H9 (cell line): ENCODE measurements at regions not wholly inside any gene's neighbourhood (a gene's known extent, or its start where the extent isn't known, plus 50 kb on each side); places are given as distances from the start of the nearest gene placed in this dataset.
A peak's percentile ranks its signal among the peaks of the same experiment; 100 is the strongest.

Experiments used
- DNase-seq: peaks from one replicate; pipeline ENCODE4 v3.0.0-alpha.2; 2017
- H2AFZ ChIP-seq: one replicate; pipeline ENCODE4 v1.6.1; 2013; ENCODE audit warnings: mild to moderate bottlenecking, low read length, control low read depth, moderate library complexity
- H2AK5ac ChIP-seq: 2 replicates; pipeline ENCODE4 v1.6.1; 2013; ENCODE audit warnings: low read length, control low read depth, mixed read lengths; ENCODE audit not compliant: insufficient read length
- H2BK120ac ChIP-seq: one replicate; pipeline ENCODE4 v1.6.1; 2013; ENCODE audit warnings: low read depth, mild to moderate bottlenecking, low read length, control low read depth, inconsistent platforms; ENCODE audit not compliant: poor library complexity, severe bottlenecking
- H2BK12ac ChIP-seq: 2 replicates; pipeline ENCODE4 v1.6.1; 2013; ENCODE audit warnings: low read length, control low read depth, mixed read lengths, low read depth; ENCODE audit not compliant: insufficient read length
- H2BK15ac ChIP-seq: 2 replicates; pipeline ENCODE4 v1.6.1; 2013; ENCODE audit warnings: low read depth, low read length, control low read depth
- H2BK20ac ChIP-seq: one replicate; pipeline ENCODE4 v1.6.1; 2013; ENCODE audit warnings: low read depth, mild to moderate bottlenecking, low read length, control low read depth, inconsistent platforms; ENCODE audit not compliant: poor library complexity, severe bottlenecking
- H2BK5ac ChIP-seq: 2 replicates; pipeline ENCODE4 v1.6.1; 2013; ENCODE audit warnings: low read length, control low read depth, mixed read lengths; ENCODE audit not compliant: insufficient read length
- H3K14ac ChIP-seq: 2 replicates; pipeline ENCODE4 v1.6.1; 2013; ENCODE audit warnings: low read length, control low read depth; ENCODE audit not compliant: insufficient read depth
- H3K18ac ChIP-seq: 2 replicates; pipeline ENCODE4 v1.6.1; 2013; ENCODE audit warnings: low read depth, mild to moderate bottlenecking, mixed read lengths, low read length, control low read depth; ENCODE audit not compliant: insufficient read length
- H3K23ac ChIP-seq: 2 replicates; pipeline ENCODE4 v1.6.1; 2013; ENCODE audit warnings: low read length, control low read depth, mixed read lengths, low read depth; ENCODE audit not compliant: insufficient read length
- H3K23me2 ChIP-seq: 2 replicates; pipeline ENCODE4 v1.6.1; 2013; ENCODE audit warnings: low read depth, mild to moderate bottlenecking, mixed read lengths, low read length, control low read depth; ENCODE audit not compliant: insufficient read length, poor library complexity, severe bottlenecking
- H3K27ac ChIP-seq: 2 replicates; pipeline ENCODE4 v1.5.1; 2013; ENCODE audit warnings: low read length, control low read depth, mixed read lengths, low read depth; ENCODE audit not compliant: insufficient read length
- H3K27me3 ChIP-seq: 2 replicates; pipeline ENCODE4 v1.6.1; 2013; ENCODE audit warnings: low read length, control low read depth, inconsistent platforms; ENCODE audit not compliant: insufficient read depth
- H3K4ac ChIP-seq: 2 replicates; pipeline ENCODE4 v1.6.1; 2013; ENCODE audit warnings: low read depth, mild to moderate bottlenecking, control low read depth, inconsistent platforms, low read length, moderate library complexity
- H3K4me1 ChIP-seq: 2 replicates; pipeline ENCODE4 v1.6.1; 2013; ENCODE audit warnings: low read length, control low read depth, inconsistent platforms; ENCODE audit not compliant: insufficient read depth
- H3K4me2 ChIP-seq: 2 replicates; pipeline ENCODE4 v1.6.1; 2013; ENCODE audit warnings: low read length, control low read depth, mixed read lengths; ENCODE audit not compliant: insufficient read length, insufficient read depth
- H3K56ac ChIP-seq: 2 replicates; pipeline ENCODE4 v1.6.1; 2013; ENCODE audit warnings: low read depth, mild to moderate bottlenecking, mixed read lengths, low read length, control low read depth; ENCODE audit not compliant: insufficient read length
- H3K79me1 ChIP-seq: 2 replicates; pipeline ENCODE4 v1.6.1; 2013; ENCODE audit warnings: low read depth, mild to moderate bottlenecking, moderate library complexity, low read length, control low read depth, inconsistent platforms; ENCODE audit not compliant: insufficient read depth, poor library complexity, severe bottlenecking
- H3K79me2 ChIP-seq: 2 replicates; pipeline ENCODE4 v1.6.1; 2013; ENCODE audit warnings: low read length, control low read depth, inconsistent platforms; ENCODE audit not compliant: insufficient read depth
- H3K9ac ChIP-seq: 2 replicates; pipeline ENCODE4 v1.6.1; 2013; ENCODE audit warnings: low read length, control low read depth, mixed read lengths; ENCODE audit not compliant: insufficient read length; ENCODE audit errors: extremely low read depth
- H3K9me3 ChIP-seq: one replicate; pipeline ENCODE4 v1.6.1; 2013; ENCODE audit warnings: low read depth, low read length, inconsistent platforms; ENCODE audit not compliant: control insufficient read depth
- H3T11ph ChIP-seq: one replicate; pipeline ENCODE4 v1.6.1; 2013; ENCODE audit warnings: mild to moderate bottlenecking, low read length, control low read depth, inconsistent platforms
- H4K20me1 ChIP-seq: one replicate; pipeline ENCODE4 v1.6.1; 2013; ENCODE audit not compliant: control insufficient read depth, insufficient read length, insufficient read depth
- H4K5ac ChIP-seq: 2 replicates; pipeline ENCODE4 v1.6.1; 2013; ENCODE audit warnings: low read depth, mild to moderate bottlenecking, mixed read lengths, low read length, control low read depth; ENCODE audit not compliant: insufficient read length
- H4K8ac ChIP-seq: replicated peaks from 2 replicates; pipeline ENCODE4 v1.6.1; 2013; ENCODE audit warnings: low read length, control low read depth, mixed read lengths, low read depth; ENCODE audit not compliant: insufficient read length
- H4K91ac ChIP-seq: 2 replicates; pipeline ENCODE4 v1.6.1; 2013; ENCODE audit warnings: low read depth, mild to moderate bottlenecking, moderate library complexity, mixed read lengths, low read length, control low read depth; ENCODE audit not compliant: insufficient read length
- H3K27ac Mint-ChIP-seq, 3 experiments: 2 replicates in 2 of 3; 3 replicates in 1 of 3; pipeline ENCODE4 v1.8.0; 2020 to 2021; ENCODE audit warnings: mixed read lengths in 3 of 3, mild to moderate bottlenecking in 1 of 3, moderate library complexity in 1 of 3
- H3K27me3 Mint-ChIP-seq: 2 replicates; pipeline ENCODE4 v1.8.0; 2021; ENCODE audit warnings: low read depth, mild to moderate bottlenecking, moderate library complexity, mixed read lengths
- H3K36me3 Mint-ChIP-seq, 3 experiments: 2 replicates in 2 of 3; 3 replicates in 1 of 3; pipeline ENCODE4 v1.8.0; 2020 to 2021; ENCODE audit warnings: low read depth in 3 of 3, mixed read lengths in 3 of 3; ENCODE audit not compliant: insufficient read depth in 1 of 3
- H3K4me1 Mint-ChIP-seq, 2 experiments: 2 replicates each; pipeline ENCODE4 v1.8.0; 2020; ENCODE audit warnings: mixed read lengths in 2 of 2
- H3K4me3 Mint-ChIP-seq, 2 experiments: 2 replicates in 1 of 2; 3 replicates in 1 of 2; pipeline ENCODE4 v1.8.0; 2020 to 2021; ENCODE audit warnings: mild to moderate bottlenecking in 2 of 2, mixed read lengths in 2 of 2, moderate library complexity in 1 of 2
- H3K9me3 Mint-ChIP-seq, 2 experiments: 2 replicates in 1 of 2; 3 replicates in 1 of 2; pipeline ENCODE4 v1.8.0; 2020; ENCODE audit warnings: mild to moderate bottlenecking in 2 of 2, mixed read lengths in 2 of 2, moderate library complexity in 1 of 2
- WGBS: extraction: QIAGEN DNeasy Blood & Tissue Kit; methylation state at CpG from one replicate; pipeline ENCODE4 v1.1.7; 2013; ENCODE audit warnings: missing lambda C conversion rate, low lambda C conversion rate, mixed read lengths; ENCODE audit not compliant: insufficient read length; ENCODE audit errors: extremely low coverage; 5-methylcytosine and 5-hydroxymethylcytosine counted together
- TF ChIP-seq, protein P1 (sequence below): fragments of 200-600 bp; sonication (generic); conservative IDR thresholded peaks from 3 replicates; pipeline ENCODE4 v1.8.0; 2021; ENCODE audit warnings: antibody characterized with exemption, mild to moderate bottlenecking

DNA sequence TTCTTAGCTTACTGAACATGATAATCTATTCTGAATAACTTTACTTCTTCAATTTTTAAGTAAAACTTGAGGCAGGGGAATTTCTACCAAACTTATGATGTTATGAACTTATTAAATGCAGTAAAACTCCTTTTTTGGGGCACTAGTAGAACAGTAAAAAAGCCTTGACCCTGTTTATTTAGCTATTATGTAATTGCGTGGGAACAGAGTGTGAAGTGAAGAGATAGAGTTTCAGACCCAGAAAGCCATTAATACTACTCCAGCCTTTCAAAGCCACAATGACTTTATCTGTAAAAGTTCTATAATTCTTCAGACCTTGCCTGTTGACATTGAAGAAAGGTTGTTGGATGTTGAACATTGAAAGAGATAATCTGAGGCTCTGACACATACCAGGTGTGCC is 638.8 kb upstream of the GRM7 start:
- H3K9me3 Mint-ChIP-seq, result no peaks in the 10 kb centered on the region; a peak in 1 of 5 replicates
- no CpG with 5 or more reads among the region's 1 CpG for WGBS
- H3T11ph ChIP-seq, result no peak overlapping the region
- no peaks in the 10 kb centered on the region for H3K79me1 ChIP-seq
- H2BK120ac ChIP-seq, result no peak overlapping the region
- no peak overlapping the region for H3K27ac Mint-ChIP-seq
- DNase-seq, result no peak
- no peak overlapping the region for H3K14ac ChIP-seq
- no peak overlapping the region for H2AK5ac ChIP-seq
- H3K9me3 ChIP-seq, result no peaks in the 10 kb centered on the region
- H3K79me2 ChIP-seq, result no peaks in the 10 kb centered on the region
- H3K4me3 Mint-ChIP-seq, result no peak overlapping the region
- H2BK15ac ChIP-seq, result no peak overlapping the region
- no peaks in the 10 kb centered on the region for H3K27me3 Mint-ChIP-seq
- no peak overlapping the region for H3K56ac ChIP-seq
- H3K4me1 Mint-ChIP-seq, result peaks cover 4 to 7% of the 10 kb centered on the region in 2 experiments; a peak in 2 of 4 replicates
- H3K23me2 ChIP-seq, result no peaks in the 10 kb centered on the region
- H2BK5ac ChIP-seq, result no peak overlapping the region
- H2AFZ ChIP-seq, result no peak overlapping the region
- H4K91ac ChIP-seq, result no peak overlapping the region
- H4K20me1 ChIP-seq, result no peaks in the 10 kb centered on the region
- H3K27me3 ChIP-seq, result no peaks in the 10 kb centered on the region
- no peak overlapping the region for H2BK12ac ChIP-seq
- H3K4ac ChIP-seq, result no peak overlapping the region
- peak overlapping the region; percentile 91 for H4K8ac ChIP-seq
- no peak overlapping the region for H3K9ac ChIP-seq
- H3K36me3 Mint-ChIP-seq, result no peaks in the 10 kb centered on the region; a peak in 1 of 7 replicates
- no peak overlapping the region for H2BK20ac ChIP-seq
- H3K23ac ChIP-seq, result no peak overlapping the region
- no peak overlapping the region for H4K5ac ChIP-seq
- H3K18ac ChIP-seq, result no peak overlapping the region
- TF ChIP-seq, protein P1, sequence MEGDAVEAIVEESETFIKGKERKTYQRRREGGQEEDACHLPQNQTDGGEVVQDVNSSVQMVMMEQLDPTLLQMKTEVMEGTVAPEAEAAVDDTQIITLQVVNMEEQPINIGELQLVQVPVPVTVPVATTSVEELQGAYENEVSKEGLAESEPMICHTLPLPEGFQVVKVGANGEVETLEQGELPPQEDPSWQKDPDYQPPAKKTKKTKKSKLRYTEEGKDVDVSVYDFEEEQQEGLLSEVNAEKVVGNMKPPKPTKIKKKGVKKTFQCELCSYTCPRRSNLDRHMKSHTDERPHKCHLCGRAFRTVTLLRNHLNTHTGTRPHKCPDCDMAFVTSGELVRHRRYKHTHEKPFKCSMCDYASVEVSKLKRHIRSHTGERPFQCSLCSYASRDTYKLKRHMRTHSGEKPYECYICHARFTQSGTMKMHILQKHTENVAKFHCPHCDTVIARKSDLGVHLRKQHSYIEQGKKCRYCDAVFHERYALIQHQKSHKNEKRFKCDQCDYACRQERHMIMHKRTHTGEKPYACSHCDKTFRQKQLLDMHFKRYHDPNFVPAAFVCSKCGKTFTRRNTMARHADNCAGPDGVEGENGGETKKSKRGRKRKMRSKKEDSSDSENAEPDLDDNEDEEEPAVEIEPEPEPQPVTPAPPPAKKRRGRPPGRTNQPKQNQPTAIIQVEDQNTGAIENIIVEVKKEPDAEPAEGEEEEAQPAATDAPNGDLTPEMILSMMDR, result no peak
- no peak overlapping the region for H3K27ac ChIP-seq
- no peaks in the 10 kb centered on the region; the same call in 1 of the 2 replicates for H3K4me1 ChIP-seq
- H3K4me2 ChIP-seq, result no peak overlapping the region
